ENCODE measurements at regions not wholly inside any gene's neighbourhood (a gene's known extent, or its start where the extent isn't known, plus 50 kb on each side); places are given as distances from the start of the nearest gene placed in this dataset.

- FAIRE-seq, result no peak
- no peak for TF ChIP-seq CTCF (IDR thresholded peaks at IDR 0.05; ENCODE audit: insufficient read depth, missing control alignments)
- no peak for DNase-seq (ENCODE audit: insufficient read length, low spot score)
These were observed 320.7 kb downstream of the CBLN4 start for GRCh38 chr20:55684578-55684977.

GRCh38 chr20:55678970-55679667 is 326.2 kb downstream of the CBLN4 start:
- FAIRE-seq, result no peak
- no peak for DNase-seq (ENCODE audit: insufficient read length, low spot score)
- no peak for TF ChIP-seq CTCF (IDR thresholded peaks at IDR 0.05; ENCODE audit: insufficient read depth, missing control alignments)

GRCh38 chr20:55678126-55678525 is 327.2 kb downstream of the CBLN4 start:
- DNase-seq (ENCODE audit: insufficient read length, low spot score), result no peak
- no peak for FAIRE-seq

GRCh38 chr20:55677011-55677410 is 328.3 kb downstream of the CBLN4 start:
- no peak for TF ChIP-seq CTCF (IDR thresholded peaks at IDR 0.05; ENCODE audit: insufficient read depth, missing control alignments)
- no peak for DNase-seq (ENCODE audit: insufficient read length, low spot score)
- FAIRE-seq, result no peak

More at GRCh38 chr20:55678126-55678525, 327.2 kb downstream of the CBLN4 start:
- no peak for TF ChIP-seq CTCF (IDR thresholded peaks at IDR 0.05; ENCODE audit: insufficient read depth, missing control alignments)

- FAIRE-seq (no peak), DNase-seq (ENCODE audit: insufficient read length, low spot score) (no peak)
- TF ChIP-seq CTCF (IDR thresholded peaks at IDR 0.05; ENCODE audit: insufficient read depth, missing control alignments), result no peak
These were observed 329.2 kb downstream of the CBLN4 start for GRCh38 chr20:55676097-55676496.

- no peak for TF ChIP-seq CTCF (IDR thresholded peaks at IDR 0.05; ENCODE audit: insufficient read depth, missing control alignments)
- DNase-seq (ENCODE audit: insufficient read length, low spot score) (no peak), FAIRE-seq (no peak)
These were observed 336.7 kb downstream of the CBLN4 start for GRCh38 chr20:55668631-55669030.

- no peak for TF ChIP-seq CTCF (IDR thresholded peaks at IDR 0.05; ENCODE audit: insufficient read depth, missing control alignments)
- FAIRE-seq (no peak), DNase-seq (ENCODE audit: insufficient read length, low spot score) (no peak)
These were observed 337.4 kb downstream of the CBLN4 start for GRCh38 chr20:55667955-55668354.

All from D721Med (cell line).